Astrocyte (in vitro differentiated cells and primary cell): ENCODE measurements at regions not wholly inside any gene's neighbourhood (a gene's known extent, or its start where the extent isn't known, plus 50 kb on each side); places are given as distances from the start of the nearest gene placed in this dataset.
"Not testable (repeated sequence)": the region's sequence is repeated elsewhere in the genome, so short reads cannot be mapped to it uniquely, and the experiment has no call there.

Experiments
- DNase-seq: peaks from one replicate; pipeline ENCODE4 v3.0.0-alpha.2; 2010; ENCODE audit warnings: low read depth
- FAIRE-seq: peaks from 2 replicates; lab custom pipeline; 2011; peaks lifted over from hg19 to GRCh38; lab: Jason Lieb, UNC
- H2AFZ ChIP-seq: 2 replicates; pipeline ENCODE4 v1.6.0; 2012; ENCODE audit warnings: low read depth, low read length, inconsistent platforms
- H3K27ac ChIP-seq: 2 replicates; pipeline ENCODE4 v1.5.1; 2011; ENCODE audit warnings: low read depth, low read length, inconsistent platforms
- H3K27me3 ChIP-seq: 2 replicates; pipeline ENCODE4 v1.6.0; 2011; ENCODE audit warnings: low read length, inconsistent platforms; ENCODE audit not compliant: insufficient read depth
- H3K36me3 ChIP-seq: 2 replicates; pipeline ENCODE4 v1.5.1; 2011; ENCODE audit warnings: low read length, inconsistent platforms; ENCODE audit not compliant: insufficient read depth
- H3K4me1 ChIP-seq: 2 replicates; pipeline ENCODE4 v1.5.1; 2011; ENCODE audit warnings: low read length, inconsistent platforms; ENCODE audit not compliant: insufficient read depth
- H3K4me2 ChIP-seq: 2 replicates; pipeline ENCODE4 v1.6.0; 2012; ENCODE audit warnings: low read length, inconsistent platforms
- H3K4me3 ChIP-seq: 2 replicates; pipeline ENCODE4 v1.5.1; 2011; ENCODE audit warnings: low read depth, mild to moderate bottlenecking, low read length, inconsistent platforms; ENCODE audit not compliant: insufficient read depth
- H3K79me2 ChIP-seq: 2 replicates; pipeline ENCODE4 v1.6.0; 2012; ENCODE audit warnings: mild to moderate bottlenecking, low read length, inconsistent platforms; ENCODE audit not compliant: insufficient read depth
- H3K9ac ChIP-seq: 2 replicates; pipeline ENCODE4 v1.6.0; 2012; ENCODE audit warnings: mild to moderate bottlenecking, low read length, inconsistent platforms
- H3K9me3 ChIP-seq: 2 replicates; pipeline ENCODE4 v1.5.1; 2012; ENCODE audit warnings: low read depth, mild to moderate bottlenecking, low read length, inconsistent platforms; ENCODE audit not compliant: insufficient read depth
- H4K20me1 ChIP-seq: 2 replicates; pipeline ENCODE4 v1.6.0; 2012; ENCODE audit warnings: low read length, inconsistent platforms; ENCODE audit not compliant: insufficient read depth
- H3K27ac Mint-ChIP-seq: one replicate; pipeline ENCODE4 v1.8.0; 2021; ENCODE audit warnings: mild to moderate bottlenecking, mixed read lengths; ENCODE audit not compliant: unreplicated experiment
- H3K27me3 Mint-ChIP-seq: one replicate; pipeline ENCODE4 v1.8.0; 2021; ENCODE audit warnings: low read depth, mixed read lengths; ENCODE audit not compliant: unreplicated experiment
- H3K36me3 Mint-ChIP-seq: one replicate; pipeline ENCODE4 v1.8.0; 2021; ENCODE audit warnings: low read depth, mixed read lengths; ENCODE audit not compliant: unreplicated experiment
- H3K4me1 Mint-ChIP-seq: one replicate; pipeline ENCODE4 v1.8.0; 2021; ENCODE audit warnings: low read depth, mixed read lengths; ENCODE audit not compliant: unreplicated experiment
- H3K4me3 Mint-ChIP-seq: one replicate; pipeline ENCODE4 v1.8.0; 2021; ENCODE audit warnings: mild to moderate bottlenecking, moderate library complexity, mixed read lengths; ENCODE audit not compliant: unreplicated experiment
- H3K9me3 Mint-ChIP-seq: one replicate; pipeline ENCODE4 v1.8.0; 2021; ENCODE audit warnings: mild to moderate bottlenecking, mixed read lengths; ENCODE audit not compliant: unreplicated experiment
- CTCF ChIP-seq: IDR thresholded peaks from 2 replicates; pipeline ENCODE4 v1.5.1; 2011; ENCODE audit warnings: low read depth, mild to moderate bottlenecking, inconsistent platforms, low read length, moderate library complexity; ENCODE audit not compliant: insufficient read depth
- EZH2 ChIP-seq: IDR thresholded peaks from 2 replicates; pipeline ENCODE4 v1.6.1; 2012; ENCODE audit warnings: mild to moderate bottlenecking, low read length, inconsistent platforms; ENCODE audit not compliant: insufficient read depth

GRCh38 chr5:124609685-124610084 is 136.8 kb downstream of the ZNF608 start:
- not testable (repeated sequence) for FAIRE-seq, H3K27me3 Mint-ChIP-seq, H3K4me1 ChIP-seq, H3K4me3 ChIP-seq, H3K27me3 ChIP-seq, H3K27ac Mint-ChIP-seq, H3K9me3 Mint-ChIP-seq, H3K4me3 Mint-ChIP-seq, H3K79me2 ChIP-seq, H3K9ac ChIP-seq, H3K4me2 ChIP-seq, H3K36me3 ChIP-seq, H3K9me3 ChIP-seq, H3K36me3 Mint-ChIP-seq, DNase-seq, H3K27ac ChIP-seq, H4K20me1 ChIP-seq, H2AFZ ChIP-seq
- peaks cover 19% of the 10 kb centered on the region for H3K4me1 Mint-ChIP-seq

- H3K9ac ChIP-seq, result no peak overlapping the region
- no peaks in the 10 kb centered on the region for H3K36me3 ChIP-seq
- no peak for TF ChIP-seq EZH2
- no peak for TF ChIP-seq CTCF
- H3K27me3 ChIP-seq, result no peaks in the 10 kb centered on the region
- no peak overlapping the region for H3K4me3 ChIP-seq
- Mint-ChIP-seq H3K36me3 (peaks cover 7% of the 10 kb centered on the region), H3K4me3 (no peak overlapping the region), H3K9me3 (peaks cover 8% of the 10 kb centered on the region), H3K27me3 (no peaks in the 10 kb centered on the region), H3K27ac (no peak overlapping the region), H3K4me1 (peaks cover 25% of the 10 kb centered on the region)
- no peak overlapping the region for H3K4me2 ChIP-seq
- DNase-seq (no peak), FAIRE-seq (no peak)
- H3K79me2 ChIP-seq, result no peaks in the 10 kb centered on the region
- H4K20me1 ChIP-seq, result no peaks in the 10 kb centered on the region
- no peaks in the 10 kb centered on the region for H3K9me3 ChIP-seq
- no peak overlapping the region for H3K27ac ChIP-seq
- H2AFZ ChIP-seq, result no peak overlapping the region
- H3K4me1 ChIP-seq, result peaks cover 7% of the 10 kb centered on the region
Measured at GRCh38 chr5:124606543-124606942, 139.9 kb downstream of the ZNF608 start.

- peaks cover 7% of the 10 kb centered on the region for H3K36me3 Mint-ChIP-seq
- no peak overlapping the region for H3K9ac ChIP-seq
- H3K4me3 ChIP-seq, result no peak overlapping the region
- H3K9me3 Mint-ChIP-seq, result peaks cover 8% of the 10 kb centered on the region
- no peak overlapping the region for H2AFZ ChIP-seq
- H3K4me2 ChIP-seq, result no peak overlapping the region
- DNase-seq (no peak), FAIRE-seq (no peak)
- H3K9me3 ChIP-seq, result no peaks in the 10 kb centered on the region
- H3K27ac Mint-ChIP-seq, result peak overlapping the region; percentile 94
- H3K27ac ChIP-seq, result no peak overlapping the region
- no peak for TF ChIP-seq CTCF
- no peak for TF ChIP-seq EZH2
- H3K36me3 ChIP-seq, result no peaks in the 10 kb centered on the region
- H3K27me3 Mint-ChIP-seq, result no peaks in the 10 kb centered on the region
- no peaks in the 10 kb centered on the region for H4K20me1 ChIP-seq
- H3K4me1 ChIP-seq, result peaks cover 7% of the 10 kb centered on the region
- no peak overlapping the region for H3K4me3 Mint-ChIP-seq
- no peaks in the 10 kb centered on the region for H3K27me3 ChIP-seq
- H3K4me1 Mint-ChIP-seq, result peaks cover 25% of the 10 kb centered on the region
- no peaks in the 10 kb centered on the region for H3K79me2 ChIP-seq
Measured at GRCh38 chr5:124606093-124606492, 140.3 kb downstream of the ZNF608 start.
